Ectodermal cell (in vitro differentiated cells): ENCODE measurements at regions not wholly inside any gene's neighbourhood (a gene's known extent, or its start where the extent isn't known, plus 50 kb on each side); places are given as distances from the start of the nearest gene placed in this dataset.

ENCODE experiments used
- H3K27ac ChIP-seq: 2 replicates; pipeline ENCODE4 v1.7.0; 2013; ENCODE audit warnings: mild to moderate bottlenecking, low read depth, low read length; ENCODE audit not compliant: insufficient read depth, poor library complexity, severe bottlenecking
- H3K27me3 ChIP-seq: 2 replicates; pipeline ENCODE4 v1.7.0; 2013; ENCODE audit warnings: mild to moderate bottlenecking, low read length; ENCODE audit not compliant: insufficient read depth, control insufficient read depth, poor library complexity, severe bottlenecking
- H3K36me3 ChIP-seq: one replicate; pipeline ENCODE4 v1.7.0; 2013; ENCODE audit warnings: low read length; ENCODE audit not compliant: control insufficient read depth, insufficient read depth
- H3K4me1 ChIP-seq: one replicate; pipeline ENCODE4 v1.7.0; 2013; ENCODE audit warnings: low read length; ENCODE audit not compliant: control insufficient read depth, insufficient read depth
- H3K4me3 ChIP-seq: 2 replicates; pipeline ENCODE4 v1.7.0; 2013; ENCODE audit warnings: low read depth, low read length, control low read depth; ENCODE audit not compliant: insufficient read depth
- H3K9me3 ChIP-seq: 2 replicates; pipeline ENCODE4 v1.7.0; 2013; ENCODE audit warnings: mild to moderate bottlenecking, low read length, moderate library complexity; ENCODE audit not compliant: control insufficient read depth
- WGBS, 2 experiments: methylation state at CpG; one replicate each; pipeline ENCODE4 v1.1.7; 2013; ENCODE audit warnings: missing lambda C conversion rate in 2 of 2; 5-methylcytosine and 5-hydroxymethylcytosine counted together

DNA sequence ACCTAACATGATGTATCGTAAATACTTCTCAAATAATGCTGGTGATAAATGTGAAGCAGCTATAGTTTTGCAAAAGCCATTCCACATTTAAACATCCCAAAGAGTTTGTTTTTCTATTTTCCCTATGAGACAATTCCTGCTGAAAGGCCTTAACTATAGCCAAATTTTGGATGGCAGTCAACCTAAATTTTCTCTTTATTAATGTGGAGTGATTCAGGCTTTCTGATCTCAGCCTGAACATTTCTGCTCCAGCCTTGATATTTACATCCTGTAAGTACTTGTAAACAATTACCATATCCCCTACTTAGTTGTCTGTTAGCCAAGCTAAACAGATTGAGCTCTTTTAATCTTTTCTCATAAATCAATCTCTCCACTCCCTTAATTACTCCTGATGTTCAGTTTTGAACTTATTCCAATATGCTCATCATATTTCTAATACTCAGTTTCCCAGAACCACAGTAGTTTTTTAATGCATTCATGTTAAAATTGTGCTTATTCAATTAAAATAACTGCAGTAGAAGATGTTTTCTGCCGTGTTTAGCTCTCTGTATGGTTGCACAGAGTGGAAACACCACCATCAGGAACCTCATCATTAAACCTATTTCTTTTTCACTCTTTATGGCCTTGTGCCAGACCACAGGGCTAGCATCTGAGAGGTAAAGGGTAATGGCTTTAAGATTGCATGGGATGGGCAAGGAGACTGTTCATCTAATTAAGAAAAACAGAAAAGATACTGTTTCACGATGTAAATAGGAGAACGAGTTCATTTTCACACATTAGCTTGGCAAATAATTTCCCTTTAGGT lies 1235.2 kb upstream of the SLC10A2 start:
- Histone ChIP-seq H3K4me1 (no peaks in the 10 kb centered on the region), H3K9me3 (no peaks in the 10 kb centered on the region), H3K36me3 (no peaks in the 10 kb centered on the region), H3K27ac (no peak overlapping the region), H3K27me3 (no peaks in the 10 kb centered on the region), H3K4me3 (no peak overlapping the region)
- 96 to 100% methylated on average over 2 to 4 of the region's 4 CpGs for WGBS, 2 experiments

GRCh38 chr13:104297075-104297474 lies 1230.9 kb upstream of the SLC10A2 start:
- no peak overlapping the region for H3K27ac ChIP-seq
- H3K36me3 ChIP-seq = no peaks in the 10 kb centered on the region
- H3K4me1 ChIP-seq = no peaks in the 10 kb centered on the region
- H3K4me3 ChIP-seq = no peak overlapping the region
- WGBS, 2 experiments = 95 to 96% methylated on average over 2 of the region's 2 CpGs
- no peaks in the 10 kb centered on the region for H3K27me3 ChIP-seq
- H3K9me3 ChIP-seq = no peaks in the 10 kb centered on the region

- no peak overlapping the region for H3K27ac ChIP-seq
- H3K36me3 ChIP-seq = no peaks in the 10 kb centered on the region
- no peaks in the 10 kb centered on the region for H3K9me3 ChIP-seq
- no peaks in the 10 kb centered on the region for H3K4me1 ChIP-seq
- 96% methylated on average over 1 of the region's 1 CpG; no CpG with 5 or more reads in 1 of the 2 experiments for WGBS, 2 experiments
- H3K27me3 ChIP-seq = no peaks in the 10 kb centered on the region
- H3K4me3 ChIP-seq = no peak overlapping the region
These were observed 1230.1 kb upstream of the SLC10A2 start for GRCh38 chr13:104296286-104296685.

DNA sequence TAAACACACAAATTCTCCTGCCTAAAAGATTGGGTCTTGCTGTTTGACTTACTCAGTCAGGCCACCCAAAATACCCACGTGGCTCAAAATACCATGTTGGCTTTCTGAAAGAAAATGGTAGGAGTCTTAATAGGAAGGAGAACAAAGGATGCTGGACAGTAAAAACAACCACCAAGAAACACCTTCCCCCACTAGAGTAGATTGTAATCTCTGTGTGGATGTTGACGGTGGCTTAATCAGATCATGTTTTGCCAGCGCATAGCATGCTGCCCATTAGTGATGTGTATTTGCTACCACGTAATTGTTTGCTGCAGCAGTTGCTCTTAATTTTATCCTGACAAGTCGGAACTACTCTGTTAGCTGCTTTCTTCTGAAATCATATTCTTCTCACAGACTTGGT lies 1229.3 kb upstream of the SLC10A2 start:
- Histone ChIP-seq H3K27me3 (no peaks in the 10 kb centered on the region), H3K4me3 (no peak overlapping the region), H3K27ac (no peak overlapping the region), H3K4me1 (no peaks in the 10 kb centered on the region), H3K9me3 (no peaks in the 10 kb centered on the region), H3K36me3 (no peaks in the 10 kb centered on the region)
- 92 to 97% methylated on average over 4 to 5 of the region's 5 CpGs for WGBS, 2 experiments

GRCh38 chr13:104289400-104289799 lies 1223.2 kb upstream of the SLC10A2 start:
- Histone ChIP-seq H3K9me3 (no peaks in the 10 kb centered on the region), H3K4me3 (no peak overlapping the region), H3K27ac (no peak overlapping the region), H3K27me3 (no peaks in the 10 kb centered on the region), H3K4me1 (peaks cover 6% of the 10 kb centered on the region), H3K36me3 (no peaks in the 10 kb centered on the region)
- 97 to 100% methylated on average over 2 to 3 of the region's 3 CpGs for WGBS, 2 experiments

GRCh38 chr13:104288496-104288895 lies 1222.3 kb upstream of the SLC10A2 start:
- Histone ChIP-seq H3K9me3 (no peaks in the 10 kb centered on the region), H3K27ac (no peak overlapping the region), H3K4me3 (no peak overlapping the region), H3K4me1 (peaks cover 6% of the 10 kb centered on the region), H3K27me3 (no peaks in the 10 kb centered on the region), H3K36me3 (no peaks in the 10 kb centered on the region)
- WGBS, 2 experiments = 86 to 94% methylated on average over 5 of the region's 5 CpGs

DNA sequence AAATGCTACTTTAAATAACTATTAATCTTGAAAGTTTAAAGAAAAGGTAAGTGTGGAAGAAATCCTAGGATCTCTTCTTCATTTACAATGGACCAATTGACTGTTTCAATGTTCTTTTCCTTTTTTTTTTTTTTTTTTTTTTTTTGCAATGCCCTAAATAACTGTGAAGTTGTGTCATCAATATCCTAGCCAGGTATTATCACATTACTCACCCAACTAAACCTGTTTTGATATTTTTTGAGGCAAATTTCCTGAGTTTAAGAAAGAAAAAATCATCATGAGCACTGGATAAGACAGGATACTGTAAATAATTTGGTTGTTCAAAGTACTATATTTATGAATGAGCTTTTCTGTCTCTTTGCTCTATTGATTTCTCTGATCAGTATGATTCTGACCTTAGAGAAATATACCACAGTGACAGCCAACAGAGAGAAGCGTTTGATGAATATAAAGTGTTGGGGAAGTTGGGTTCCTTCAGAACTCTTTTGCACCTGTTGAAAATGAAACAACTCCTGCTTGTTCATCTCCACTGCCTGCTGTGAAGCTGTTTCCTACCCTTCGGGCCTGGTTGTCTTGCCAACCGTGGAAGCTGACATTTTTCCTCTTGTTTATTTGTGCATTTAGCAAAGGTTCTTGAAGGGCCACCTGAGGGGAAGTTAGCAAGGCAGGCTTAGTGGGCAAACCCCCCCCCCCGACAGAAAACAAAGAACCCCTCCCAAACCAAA lies 1220.5 kb upstream of the SLC10A2 start:
- H3K9me3 ChIP-seq = no peaks in the 10 kb centered on the region
- no peak overlapping the region for H3K27ac ChIP-seq
- no peaks in the 10 kb centered on the region for H3K27me3 ChIP-seq
- peaks cover 6% of the 10 kb centered on the region for H3K4me1 ChIP-seq
- 24 to 40% methylated on average over 2 to 3 of the region's 4 CpGs for WGBS, 2 experiments
- no peak overlapping the region for H3K4me3 ChIP-seq
- no peaks in the 10 kb centered on the region for H3K36me3 ChIP-seq

DNA sequence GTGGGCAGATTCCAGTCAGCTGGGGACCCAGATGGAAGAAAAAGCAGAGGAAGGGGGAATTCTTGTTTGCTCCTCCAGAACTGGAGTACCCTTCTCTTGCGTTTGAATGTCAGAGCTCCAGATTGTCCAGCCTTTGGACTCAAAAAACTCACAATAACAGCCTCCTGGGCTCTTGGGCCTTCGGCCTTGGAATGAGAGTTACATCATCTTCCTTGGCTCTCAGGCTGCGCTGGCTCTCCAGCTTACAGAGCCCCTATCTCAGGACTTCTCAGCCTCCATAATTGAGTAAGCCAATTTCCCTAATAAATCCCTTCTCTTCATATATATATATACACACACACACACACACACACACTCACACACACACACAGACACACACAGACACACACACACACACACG lies 1215.7 kb upstream of the SLC10A2 start:
- Histone ChIP-seq H3K4me1 (peaks cover 3% of the 10 kb centered on the region), H3K27ac (no peak overlapping the region), H3K36me3 (no peaks in the 10 kb centered on the region), H3K4me3 (no peak overlapping the region), H3K27me3 (no peaks in the 10 kb centered on the region), H3K9me3 (no peaks in the 10 kb centered on the region)
- WGBS, 2 experiments = 89 to 95% methylated on average over 4 of the region's 4 CpGs

GRCh38 chr13:104270731-104271130 lies 1204.5 kb upstream of the SLC10A2 start:
- 95 to 97% methylated on average over 3 of the region's 3 CpGs for WGBS, 2 experiments
- H3K36me3 ChIP-seq = no peaks in the 10 kb centered on the region
- no peak overlapping the region for H3K4me3 ChIP-seq
- no peaks in the 10 kb centered on the region for H3K4me1 ChIP-seq
- no peaks in the 10 kb centered on the region for H3K27me3 ChIP-seq
- H3K27ac ChIP-seq = no peak overlapping the region
- H3K9me3 ChIP-seq = no peaks in the 10 kb centered on the region

DNA sequence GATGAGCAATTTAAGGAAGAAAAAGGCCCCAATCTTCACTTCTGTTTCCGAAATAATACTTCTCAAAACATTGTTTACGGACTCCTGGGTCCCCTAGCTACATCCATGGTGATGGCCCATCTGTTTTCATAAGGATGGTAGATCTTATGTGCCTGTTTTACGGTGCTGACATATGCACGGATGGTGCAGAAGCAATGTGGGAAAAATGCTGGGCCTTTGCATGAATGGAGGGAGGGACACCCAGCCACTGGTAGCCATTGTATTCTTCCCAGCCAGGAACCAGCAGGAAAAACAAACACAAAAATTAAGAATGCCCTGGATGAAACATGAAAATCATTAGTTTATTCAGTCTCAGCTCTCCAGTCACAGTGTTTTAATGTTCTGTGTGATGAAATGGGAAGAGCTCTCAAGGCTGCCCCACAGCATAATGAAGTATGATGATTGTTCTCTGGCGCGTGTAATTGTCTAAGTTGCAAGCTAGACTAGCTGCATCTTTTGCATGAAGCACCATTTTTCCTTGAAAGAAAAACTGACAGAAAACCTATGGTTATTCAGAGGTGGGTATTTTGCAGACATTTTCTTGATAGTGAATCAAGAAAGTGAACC lies 1201.1 kb upstream of the SLC10A2 start:
- Histone ChIP-seq H3K9me3 (no peaks in the 10 kb centered on the region), H3K4me3 (no peak overlapping the region), H3K36me3 (no peaks in the 10 kb centered on the region), H3K27ac (no peak overlapping the region), H3K27me3 (no peaks in the 10 kb centered on the region), H3K4me1 (no peaks in the 10 kb centered on the region)
- WGBS, 2 experiments = 95 to 96% methylated on average over 6 of the region's 6 CpGs
